H1 (cell line): ENCODE measurements at regions not wholly inside any gene's neighbourhood (a gene's known extent, or its start where the extent isn't known, plus 50 kb on each side); places are given as distances from the start of the nearest gene placed in this dataset.

Source experiments
- CTCF ChIA-PET: fragments of 300-600 bp; sonication (Branson Sonifier 250); formaldehyde crosslinking; loops from one replicate; lab custom pipeline; 2021; ENCODE audit not compliant: partially characterized antibody; lab: Charles Lee
- POLR2A ChIA-PET: fragments of 300-600 bp; sonication (Branson Sonifier 250); formaldehyde crosslinking; loops from one replicate; lab custom pipeline; 2021; ENCODE audit warnings: inconsistent platforms; ENCODE audit not compliant: partially characterized antibody; lab: Charles Lee
- DNase-seq, 2 experiments: peaks; one replicate each; pipeline versions ENCODE4 v3.0.0 to v3.0.0-alpha.2; 2010 to 2022; ENCODE audit warnings: low spot score in 2 of 2, low read depth in 1 of 2, mixed read lengths in 1 of 2
- FAIRE-seq: peaks from 2 replicates; lab custom pipeline; 2011; peaks lifted over from hg19 to GRCh38; lab: Jason Lieb, UNC
- H2AFZ ChIP-seq: 2 replicates; pipeline ENCODE4 v1.8.1; 2012; ENCODE audit warnings: low read length, inconsistent platforms
- H2AK5ac ChIP-seq: 2 replicates; pipeline ENCODE4 v1.6.1; 2013; ENCODE audit warnings: low read depth, low read length
- H2BK120ac ChIP-seq: replicated peaks from 2 replicates; pipeline ENCODE3; 2013; ENCODE audit warnings: low read depth, low read length, inconsistent platforms
- H2BK12ac ChIP-seq: 2 replicates; pipeline ENCODE4 v1.6.1; 2013; ENCODE audit warnings: low read depth, low read length
- H2BK15ac ChIP-seq: 2 replicates; pipeline ENCODE4 v1.6.1; 2013; ENCODE audit warnings: low read length
- H2BK20ac ChIP-seq: 2 replicates; pipeline ENCODE4 v1.6.1; 2013; ENCODE audit warnings: low read length
- H2BK5ac ChIP-seq: 2 replicates; pipeline ENCODE4 v1.6.1; 2013; ENCODE audit warnings: low read depth, low read length
- H3K14ac ChIP-seq: 2 replicates; pipeline ENCODE4 v1.6.1; 2013; ENCODE audit warnings: inconsistent platforms; ENCODE audit not compliant: insufficient read length
- H3K18ac ChIP-seq: 2 replicates; pipeline ENCODE4 v1.6.1; 2013; ENCODE audit warnings: low read length; ENCODE audit errors: extremely low read depth
- H3K23ac ChIP-seq: 2 replicates; pipeline ENCODE4 v1.6.1; 2013; ENCODE audit warnings: inconsistent platforms; ENCODE audit not compliant: insufficient read length
- H3K23me2 ChIP-seq: 2 replicates; pipeline ENCODE4 v1.6.1; 2013; ENCODE audit warnings: low read depth, low read length
- H3K27ac ChIP-seq: 2 replicates; pipeline ENCODE4 v1.6.1; 2011; ENCODE audit warnings: low read depth, low read length, inconsistent platforms
- H3K27me3 ChIP-seq, 4 experiments: replicated peaks in 1 of 4; 1 replicate in 1 of 4; 2 replicates in 3 of 4; pipeline versions ENCODE4 v1.6.1 to v1.8.1; 2011 to 2013; ENCODE audit warnings: low read length in 3 of 4, mild to moderate bottlenecking in 3 of 4, inconsistent platforms in 2 of 4, mixed read lengths in 2 of 4, moderate library complexity in 1 of 4; ENCODE audit not compliant: control insufficient read depth in 3 of 4, insufficient read depth in 3 of 4; ENCODE audit errors: extremely low read depth in 1 of 4
- H3K36me3 ChIP-seq, 4 experiments: 2 replicates each; pipeline versions ENCODE4 v1.6.1 to v1.8.1; 2011 to 2013; ENCODE audit warnings: mild to moderate bottlenecking in 4 of 4, low read length in 3 of 4, moderate library complexity in 2 of 4, control low read depth in 1 of 4, inconsistent platforms in 1 of 4; ENCODE audit not compliant: insufficient read depth in 4 of 4, control insufficient read depth in 2 of 4
- H3K4ac ChIP-seq: replicated peaks from 2 replicates; pipeline ENCODE3; 2013; ENCODE audit warnings: low read length, low read depth, mixed read lengths, inconsistent platforms; ENCODE audit not compliant: insufficient read length
- H3K4me1 ChIP-seq, 4 experiments: replicated peaks in 1 of 4; 1 replicate in 1 of 4; 2 replicates in 3 of 4; pipeline versions ENCODE4 v1.6.1 to v1.8.1; 2011 to 2013; ENCODE audit warnings: low read length in 3 of 4, inconsistent platforms in 2 of 4, mixed read lengths in 1 of 4; ENCODE audit not compliant: insufficient read depth in 4 of 4, control insufficient read depth in 3 of 4
- H3K4me2 ChIP-seq, 2 experiments: 2 replicates each; pipeline versions ENCODE4 v1.6.1 to v1.8.1; 2011 to 2013; ENCODE audit warnings: low read depth in 2 of 2, low read length in 2 of 2, control low read depth in 1 of 2, inconsistent platforms in 1 of 2, mild to moderate bottlenecking in 1 of 2; ENCODE audit not compliant: insufficient read depth in 1 of 2
- H3K4me3 ChIP-seq, 4 experiments: fragments of 200-600, 300-600 bp in 1 of 4; sonication (generic), shearing (Covaris generic), sonication (Bioruptor Twin) in 1 of 4; 2 replicates each; pipeline versions ENCODE4 v1.5.1 to v1.8.1; 2011 to 2016; ENCODE audit warnings: low read length in 4 of 4, low read depth in 3 of 4, control low read depth in 2 of 4, inconsistent platforms in 2 of 4, mild to moderate bottlenecking in 2 of 4, mixed read lengths in 1 of 4, moderate library complexity in 1 of 4; ENCODE audit not compliant: insufficient read depth in 2 of 4; ENCODE audit errors: extremely low read depth in 1 of 4
- H3K56ac ChIP-seq: replicated peaks from 2 replicates; pipeline ENCODE3; 2013; ENCODE audit warnings: low read depth, mild to moderate bottlenecking, mixed read lengths, low read length, inconsistent platforms; ENCODE audit not compliant: insufficient read length
- H3K79me1 ChIP-seq: 2 replicates; pipeline ENCODE4 v1.6.1; 2013; ENCODE audit warnings: low read depth, low read length, control low read depth
- H3K79me2 ChIP-seq, 2 experiments: 2 replicates each; pipeline versions ENCODE4 v1.6.1 to v1.8.1; 2012 to 2013; ENCODE audit warnings: low read length in 2 of 2, mild to moderate bottlenecking in 2 of 2, inconsistent platforms in 1 of 2; ENCODE audit not compliant: insufficient read depth in 2 of 2, control insufficient read depth in 1 of 2
- H3K9ac ChIP-seq, 4 experiments: replicated peaks in 1 of 4; 1 replicate in 1 of 4; 2 replicates in 3 of 4; pipeline versions ENCODE4 v1.6.1 to v1.8.1; 2011 to 2013; ENCODE audit warnings: low read depth in 3 of 4, low read length in 3 of 4, control low read depth in 2 of 4, mild to moderate bottlenecking in 2 of 4, moderate library complexity in 2 of 4, inconsistent platforms in 1 of 4; ENCODE audit errors: extremely low read depth in 1 of 4
- H3K9me3 ChIP-seq, 2 experiments: 2 replicates each; pipeline versions ENCODE4 v1.6.1 to v1.8.1; 2012 to 2013; ENCODE audit warnings: mild to moderate bottlenecking in 2 of 2, moderate library complexity in 2 of 2, control low read depth in 1 of 2, inconsistent platforms in 1 of 2, low read depth in 1 of 2, low read length in 1 of 2, mixed read lengths in 1 of 2; ENCODE audit not compliant: insufficient read depth in 2 of 2
- H4K20me1 ChIP-seq, 2 experiments: replicated peaks in 1 of 2; 2 replicates each; pipeline versions ENCODE3 to v1.8.1; 2011 to 2013; ENCODE audit warnings: inconsistent platforms in 2 of 2, low read length in 2 of 2, mild to moderate bottlenecking in 1 of 2; ENCODE audit not compliant: insufficient read depth in 2 of 2, control insufficient read depth in 1 of 2
- H4K5ac ChIP-seq: 2 replicates; pipeline ENCODE4 v1.6.1; 2013; ENCODE audit warnings: low read length, low read depth, mixed read lengths, inconsistent platforms; ENCODE audit not compliant: insufficient read length
- H4K8ac ChIP-seq: 2 replicates; pipeline ENCODE4 v1.8.0; 2013; ENCODE audit warnings: mild to moderate bottlenecking, moderate library complexity, low read length, inconsistent platforms; ENCODE audit not compliant: insufficient read depth; ENCODE audit errors: extremely low read depth
- H4K91ac ChIP-seq: replicated peaks from 2 replicates; pipeline ENCODE3; 2013; ENCODE audit warnings: low read length, mixed read lengths, inconsistent platforms; ENCODE audit not compliant: insufficient read length
- CEBPB ChIP-seq: IDR thresholded peaks from 2 replicates; pipeline ENCODE4 v1.6.1; 2012; ENCODE audit warnings: low read depth, low read length
- CHD1 ChIP-seq: IDR thresholded peaks from 2 replicates; pipeline ENCODE4 v1.6.1; 2012; ENCODE audit warnings: low read depth, low read length, improper control_type of control experiment
- EGR1 ChIP-seq: IDR thresholded peaks from 2 replicates; pipeline ENCODE4 v1.6.1; 2011; ENCODE audit warnings: low read depth, low read length, borderline replicate concordance
- HDAC2 ChIP-seq, 2 experiments: fragments of 300-600 bp in 1 of 2; sonication (generic) in 1 of 2; IDR thresholded peaks; 2 replicates each; pipeline ENCODE4 v1.6.1; 2011 to 2012; ENCODE audit warnings: low read depth in 2 of 2, low read length in 2 of 2, mild to moderate bottlenecking in 2 of 2, moderate library complexity in 2 of 2, borderline replicate concordance in 1 of 2, inconsistent platforms in 1 of 2
- HDAC6 ChIP-seq: IDR thresholded peaks from one replicate; pipeline ENCODE4 v1.7.1; 2012; ENCODE audit warnings: low read depth, mild to moderate bottlenecking, inconsistent platforms, low read length, moderate library complexity
- JUN ChIP-seq: IDR thresholded peaks from 2 replicates; pipeline ENCODE4 v1.6.1; 2011; ENCODE audit warnings: low read depth, mild to moderate bottlenecking, improper control_type of control experiment, low read length
- KDM1A ChIP-seq: fragments of 200-600, 300-600 bp; sonication (generic); IDR thresholded peaks from 2 replicates; pipeline ENCODE4 v1.7.1; 2016; ENCODE audit warnings: mild to moderate bottlenecking, low read length, borderline replicate concordance
- RFX5 ChIP-seq: IDR thresholded peaks from 2 replicates; pipeline ENCODE4 v1.6.1; 2011; ENCODE audit warnings: low read depth, low read length, improper control_type of control experiment, borderline replicate concordance
- RNF2 ChIP-seq: fragments of 200-900, 300-1000 bp; sonication (generic); IDR thresholded peaks from 2 replicates; pipeline ENCODE4 v1.7.1; 2016; ENCODE audit warnings: borderline replicate concordance, low read depth, mild to moderate bottlenecking, antibody characterized with exemption, low read length; ENCODE audit not compliant: poor library complexity, severe bottlenecking; ENCODE audit errors: missing control alignments
- SIX5 ChIP-seq: IDR thresholded peaks from 2 replicates; pipeline ENCODE4 v1.6.1; 2011; ENCODE audit warnings: mild to moderate bottlenecking, low read depth, low read length
- SP2 ChIP-seq: IDR thresholded peaks from 2 replicates; pipeline ENCODE4 v1.6.1; 2012; ENCODE audit warnings: mild to moderate bottlenecking, low read length, inconsistent platforms
- TBP ChIP-seq: IDR thresholded peaks from 2 replicates; pipeline ENCODE4 v1.6.1; 2011; ENCODE audit warnings: low read depth, low read length, improper control_type of control experiment
- YY1 ChIP-seq: IDR thresholded peaks from 2 replicates; pipeline ENCODE4 v1.6.1; 2011; ENCODE audit warnings: low read depth, mild to moderate bottlenecking, low read length
- WGBS, 2 experiments: shearing (Covaris generic) in 1 of 2; methylation state at CpG; one replicate each; pipeline versions ENCODE4 v1.1.6 to v1.1.7; 2013 to 2015; ENCODE audit warnings: low lambda C conversion rate in 2 of 2, mixed read lengths in 2 of 2, inconsistent platforms in 1 of 2, low coverage in 1 of 2, missing lambda C conversion rate in 1 of 2; ENCODE audit not compliant: insufficient replicate concordance in 2 of 2, insufficient coverage in 1 of 2, insufficient read length in 1 of 2; ENCODE audit errors: extremely low coverage in 1 of 2, missing lambda C conversion rate in 1 of 2; 5-methylcytosine and 5-hydroxymethylcytosine counted together
- TF ChIP-seq, protein P1 (sequence below): IDR thresholded peaks from 2 replicates; pipeline ENCODE4 v1.6.1; 2012; ENCODE audit warnings: low read length, inconsistent platforms

DNA sequence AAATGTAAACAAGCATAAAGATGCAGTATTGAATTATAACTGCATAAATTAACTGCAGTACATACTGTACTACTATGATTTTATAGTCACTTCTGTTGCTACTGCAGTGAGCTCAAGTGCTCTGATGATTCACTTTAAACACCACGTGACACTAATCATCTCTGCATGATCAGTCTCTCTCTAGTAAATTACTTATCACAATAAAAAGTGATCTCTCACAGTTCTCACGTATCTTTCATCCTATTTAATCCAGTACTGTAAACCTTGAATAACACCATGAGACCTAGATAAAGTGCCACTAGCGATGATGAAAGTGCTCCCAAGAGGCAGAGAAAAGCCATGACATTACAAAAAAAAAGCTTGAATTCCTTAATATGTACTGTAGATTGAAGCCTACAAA, 1242.0 kb downstream of the AMY1C start:
- H2BK12ac ChIP-seq = no peak overlapping the region
- no peak overlapping the region for H2BK5ac ChIP-seq
- H3K79me1 ChIP-seq = no peaks in the 10 kb centered on the region
- no peak overlapping the region for H4K91ac ChIP-seq
- no peak overlapping the region for H3K4me2 ChIP-seq
- no peak for DNase-seq
- H3K18ac ChIP-seq = no peak overlapping the region
- CTCF ChIA-PET = interaction anchor here (0.7 to 0.8 kb wide), 2 partner anchors 11 to 248 kb away, joined by 3 read pairs; no protein-coding TSS in a partner anchor
- no peak for FAIRE-seq
- H3K4me1 ChIP-seq = no peaks in the 10 kb centered on the region
- H2BK120ac ChIP-seq = no peak overlapping the region
- no peak overlapping the region for H4K8ac ChIP-seq
- no peak overlapping the region for H3K27ac ChIP-seq
- no peaks in the 10 kb centered on the region for H3K36me3 ChIP-seq
- H3K9me3 ChIP-seq = no peaks in the 10 kb centered on the region
- no peaks in the 10 kb centered on the region for H3K27me3 ChIP-seq
- no peak overlapping the region for H3K14ac ChIP-seq
- 91% methylated on average over 3 of the region's 3 CpGs; no CpG with 5 or more reads in 1 of the 2 experiments for WGBS, 2 experiments
- no peak overlapping the region for H2BK15ac ChIP-seq
- H3K23me2 ChIP-seq = no peaks in the 10 kb centered on the region
- H3K9ac ChIP-seq = no peak overlapping the region
- H3K23ac ChIP-seq = no peak overlapping the region
- no peaks in the 10 kb centered on the region for H3K79me2 ChIP-seq
- H2AFZ ChIP-seq = no peak overlapping the region
- H4K5ac ChIP-seq = no peak overlapping the region
- no peak overlapping the region for H3K56ac ChIP-seq
- no peaks in the 10 kb centered on the region for H4K20me1 ChIP-seq
- H3K4me3 ChIP-seq = no peak overlapping the region
- no peak overlapping the region for H3K4ac ChIP-seq
- no peak overlapping the region for H2AK5ac ChIP-seq
- H2BK20ac ChIP-seq = no peak overlapping the region
- POLR2A ChIA-PET = no interaction called here
- TF ChIP-seq EGR1 = no peak
- no peak for TF ChIP-seq HDAC2 (IDR thresholded peaks at IDR 0.05; ENCODE audit: borderline replicate concordance in 1 of 2, low read depth in 2 of 2, low read length in 2 of 2)
- TF ChIP-seq KDM1A = no peak
- no peak for TF ChIP-seq YY1
- TF ChIP-seq TBP = no peak
- no peak for TF ChIP-seq RNF2
- TF ChIP-seq SIX5 = no peak
- TF ChIP-seq, protein P1, sequence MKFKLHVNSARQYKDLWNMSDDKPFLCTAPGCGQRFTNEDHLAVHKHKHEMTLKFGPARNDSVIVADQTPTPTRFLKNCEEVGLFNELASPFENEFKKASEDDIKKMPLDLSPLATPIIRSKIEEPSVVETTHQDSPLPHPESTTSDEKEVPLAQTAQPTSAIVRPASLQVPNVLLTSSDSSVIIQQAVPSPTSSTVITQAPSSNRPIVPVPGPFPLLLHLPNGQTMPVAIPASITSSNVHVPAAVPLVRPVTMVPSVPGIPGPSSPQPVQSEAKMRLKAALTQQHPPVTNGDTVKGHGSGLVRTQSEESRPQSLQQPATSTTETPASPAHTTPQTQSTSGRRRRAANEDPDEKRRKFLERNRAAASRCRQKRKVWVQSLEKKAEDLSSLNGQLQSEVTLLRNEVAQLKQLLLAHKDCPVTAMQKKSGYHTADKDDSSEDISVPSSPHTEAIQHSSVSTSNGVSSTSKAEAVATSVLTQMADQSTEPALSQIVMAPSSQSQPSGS = no peak
- no peak for TF ChIP-seq CEBPB
- TF ChIP-seq CHD1 = no peak
- no peak for TF ChIP-seq JUN
- no peak for TF ChIP-seq RFX5
- TF ChIP-seq HDAC6 = no peak
- TF ChIP-seq SP2 = no peak
